Body of pancreas (tissue), 4 donors: ENCODE measurements at regions not wholly inside any gene's neighbourhood (a gene's known extent, or its start where the extent isn't known, plus 50 kb on each side); places are given as distances from the start of the nearest gene placed in this dataset.

Experiments
- CTCF ChIP-seq, 7 experiments: fragments of 450-650 bp in 4 of 7; fragments of 200-600 bp in 3 of 7; sonication (generic) in 3 of 7; IDR thresholded peaks; one replicate each; pipeline ENCODE4 v1.5.1; 2016 to 2019; ENCODE audit warnings: antibody characterized with exemption in 7 of 7
- POLR2A ChIP-seq, 3 donors: fragments of 450-650 bp; IDR thresholded peaks; one replicate each; pipeline ENCODE4 v1.6.1; 2016; ENCODE audit warnings: antibody characterized with exemption in 3 of 3, mild to moderate bottlenecking in 2 of 3

GRCh38 chr5:56499491-56499890 is 266.4 kb upstream of the ANKRD55 start:
- TF ChIP-seq POLR2A (IDR thresholded peaks at IDR 0.05) (no peak), CTCF (IDR thresholded peaks at IDR 0.05) (no peak)
